Endothelial cell of umbilical vein (primary cell): ENCODE measurements at regions not wholly inside any gene's neighbourhood (a gene's known extent, or its start where the extent isn't known, plus 50 kb on each side); places are given as distances from the start of the nearest gene placed in this dataset.

Source experiments
- BruUV-seq: library from RNA; stranded (reverse); fragments of 400-500 nt; replicated peaks from 2 replicates; lab custom pipeline; 2021; lab: Mats Ljungman, UMichigan
- CTCF ChIA-PET: fragments of 300-600, 350-600 bp; sonication (Branson Sonifier 250); formaldehyde crosslinking; loops from one replicate; lab custom pipeline; 2021; ENCODE audit warnings: antibody characterized with exemption, inconsistent platforms; lab: Charles Lee
- POLR2A ChIA-PET: fragments of 300-600, 350-600 bp; sonication (Branson Sonifier 250); formaldehyde crosslinking; loops from one replicate; lab custom pipeline; 2021; ENCODE audit warnings: antibody characterized with exemption, inconsistent platforms; lab: Charles Lee
- DNase-seq: peaks from one replicate; pipeline ENCODE4 v3.0.0-alpha.2; 2011; ENCODE audit warnings: low read depth, low spot score
- FAIRE-seq: peaks from 2 replicates; lab custom pipeline; 2011; peaks lifted over from hg19 to GRCh38; lab: Jason Lieb, UNC
- H2AFZ ChIP-seq: 2 replicates; pipeline ENCODE4 v1.6.0; 2012; ENCODE audit warnings: low read depth, low read length, control low read depth, inconsistent platforms
- H3K27ac ChIP-seq: 2 replicates; pipeline ENCODE4 v1.5.1; 2011; ENCODE audit warnings: low read depth, mild to moderate bottlenecking, control low read depth, low read length, moderate library complexity; ENCODE audit not compliant: insufficient read depth
- H3K27me3 ChIP-seq, 2 experiments: 2 replicates each; pipeline versions ENCODE4 v1.6.0 to v1.6.1; 2011; ENCODE audit warnings: low read length in 2 of 2, mixed read lengths in 1 of 2; ENCODE audit not compliant: control insufficient read depth in 2 of 2, insufficient read depth in 2 of 2
- H3K36me3 ChIP-seq, 2 experiments: 2 replicates in 1 of 2; 3 replicates in 1 of 2; pipeline ENCODE4 v1.5.1; 2011; ENCODE audit warnings: low read length in 2 of 2, mild to moderate bottlenecking in 1 of 2, moderate library complexity in 1 of 2; ENCODE audit not compliant: control insufficient read depth in 2 of 2, insufficient read depth in 2 of 2; ENCODE audit errors: extremely low read depth in 1 of 2
- H3K4me1 ChIP-seq: 3 replicates; pipeline ENCODE4 v1.5.1; 2011; ENCODE audit warnings: mild to moderate bottlenecking, low read length; ENCODE audit not compliant: control insufficient read depth, insufficient read depth; ENCODE audit errors: extremely low read depth
- H3K4me2 ChIP-seq: 2 replicates; pipeline ENCODE4 v1.6.1; 2011; ENCODE audit warnings: low read length, control low read depth, mixed read lengths; ENCODE audit not compliant: insufficient read depth
- H3K4me3 ChIP-seq, 3 experiments: fragments of 200-600 bp in 1 of 3; sonication (generic), shearing (Covaris generic) in 1 of 3; replicated peaks in 1 of 3; 2 replicates each; pipeline ENCODE4 v1.5.1; 2011 to 2016; ENCODE audit warnings: control low read depth in 3 of 3, low read length in 3 of 3, mild to moderate bottlenecking in 2 of 3, inconsistent platforms in 1 of 3, low read depth in 1 of 3, moderate library complexity in 1 of 3; ENCODE audit not compliant: insufficient read depth in 1 of 3
- H3K79me2 ChIP-seq: 2 replicates; pipeline ENCODE4 v1.6.0; 2012; ENCODE audit warnings: low read length, inconsistent platforms; ENCODE audit not compliant: control insufficient read depth, insufficient read depth
- H3K9ac ChIP-seq: replicated peaks from 2 replicates; pipeline ENCODE3; 2011; ENCODE audit warnings: low read length, control low read depth; ENCODE audit not compliant: insufficient read depth; ENCODE audit errors: extremely low read depth
- H3K9me1 ChIP-seq: replicated peaks from 3 replicates; pipeline ENCODE4 v1.6.0; 2011; ENCODE audit warnings: mild to moderate bottlenecking, low read length; ENCODE audit not compliant: control insufficient read depth, insufficient read depth; ENCODE audit errors: extremely low read depth
- H3K9me3 ChIP-seq: replicated peaks from 2 replicates; pipeline ENCODE4 v1.5.1; 2012; ENCODE audit warnings: low read length, inconsistent platforms; ENCODE audit not compliant: control insufficient read depth, insufficient read depth
- H4K20me1 ChIP-seq: replicated peaks from 2 replicates; pipeline ENCODE3; 2011; ENCODE audit warnings: mild to moderate bottlenecking, low read length; ENCODE audit not compliant: control insufficient read depth, insufficient read depth; ENCODE audit errors: extremely low read depth
- EZH2 ChIP-seq: IDR thresholded peaks from 2 replicates; pipeline ENCODE4 v1.6.1; 2012; ENCODE audit warnings: borderline replicate concordance, low read depth, mild to moderate bottlenecking, moderate library complexity, low read length, inconsistent platforms; ENCODE audit not compliant: severe bottlenecking
- FOS ChIP-seq: IDR thresholded peaks from 2 replicates; pipeline ENCODE4 v1.6.1; 2011; ENCODE audit warnings: mild to moderate bottlenecking, low read length, moderate library complexity, borderline replicate concordance; ENCODE audit not compliant: insufficient read depth
- JUN ChIP-seq: IDR thresholded peaks from 2 replicates; pipeline ENCODE4 v1.6.1; 2011; ENCODE audit warnings: borderline replicate concordance, low read depth; ENCODE audit not compliant: insufficient read length, insufficient read depth
- MYC ChIP-seq: IDR thresholded peaks from one replicate; pipeline ENCODE4 v1.6.1; 2011; ENCODE audit warnings: mild to moderate bottlenecking, low read depth, low read length
- POLR2AphosphoS5 ChIP-seq: IDR thresholded peaks from 2 replicates; pipeline ENCODE4 v1.6.1; 2012; ENCODE audit warnings: low read depth, mild to moderate bottlenecking, control low read depth, low read length, moderate library complexity; ENCODE audit not compliant: insufficient read depth
- dilution Hi-C: fragments of 300-500 bp; cut with MboI; formaldehyde crosslinking; loops from one replicate; pipeline ENCODE4 v1.15.0; 2019; ENCODE audit warnings: low sequenced_read_pairs; ENCODE audit not compliant: extremely low pct_ligation_motif_present
- intact Hi-C: fragments of 100-400 bp; cut with micrococcal nuclease; formaldehyde crosslinking; loops from one replicate; pipeline ENCODE4 v1.10.0; 2022
- TF ChIP-seq, protein P1 (sequence below): IDR thresholded peaks from 2 replicates; pipeline ENCODE4 v1.6.1; 2011; ENCODE audit not compliant: insufficient read depth, insufficient read length
- TF ChIP-seq, protein P2 (sequence below), 2 donors: IDR thresholded peaks; 1 replicate in 1 of 2; 2 replicates in 1 of 2; pipeline ENCODE4 v1.5.1; 2011; ENCODE audit warnings: low read length in 2 of 2, mild to moderate bottlenecking in 2 of 2, moderate library complexity in 2 of 2, control low read depth in 1 of 2, inconsistent platforms in 1 of 2, low read depth in 1 of 2; ENCODE audit not compliant: insufficient read depth in 1 of 2; ENCODE audit errors: extremely low read depth in 1 of 2

DNA sequence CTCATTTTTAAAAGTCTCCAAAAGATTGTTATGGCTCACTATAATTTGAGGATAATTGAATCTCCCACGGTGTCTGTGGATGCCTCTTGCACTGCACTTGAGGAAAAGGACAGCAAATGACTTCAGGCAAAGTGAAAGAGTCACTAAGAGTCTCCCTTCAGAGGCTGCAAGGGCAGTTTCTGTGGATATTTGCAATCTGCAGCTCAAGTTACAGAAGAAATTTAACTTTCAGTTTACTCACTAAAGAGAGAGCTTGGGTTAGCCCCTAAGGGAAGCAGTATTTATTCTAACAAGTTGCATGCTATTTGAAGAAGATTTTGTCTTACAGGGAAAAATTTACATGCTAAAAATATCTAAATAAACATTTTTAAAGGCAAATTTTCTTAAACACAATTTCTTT is 912.0 kb upstream of the TENM3 start:
- FAIRE-seq: no peak
- no peak for DNase-seq
- Histone ChIP-seq H3K27ac (no peak overlapping the region), H3K9ac (no peak overlapping the region), H3K27me3 (no peaks in the 10 kb centered on the region), H3K4me2 (no peak overlapping the region), H3K9me3 (peaks cover 13% of the 10 kb centered on the region), H2AFZ (no peak overlapping the region), H3K4me3 (no peak overlapping the region), H3K4me1 (no peaks in the 10 kb centered on the region), H3K9me1 (no peaks in the 10 kb centered on the region), H4K20me1 (no peaks in the 10 kb centered on the region), H3K36me3 (no peaks in the 10 kb centered on the region), H3K79me2 (no peaks in the 10 kb centered on the region)
- CTCF ChIA-PET: no interaction called here
- intact Hi-C loops: no loop called here
- dilution Hi-C loops: no loop called here
- BruUV-seq: no TSS peak
- POLR2A ChIA-PET: no interaction called here
- TF ChIP-seq, protein P1, sequence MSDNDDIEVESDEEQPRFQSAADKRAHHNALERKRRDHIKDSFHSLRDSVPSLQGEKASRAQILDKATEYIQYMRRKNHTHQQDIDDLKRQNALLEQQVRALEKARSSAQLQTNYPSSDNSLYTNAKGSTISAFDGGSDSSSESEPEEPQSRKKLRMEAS: no peak
- TF ChIP-seq, protein P2, sequence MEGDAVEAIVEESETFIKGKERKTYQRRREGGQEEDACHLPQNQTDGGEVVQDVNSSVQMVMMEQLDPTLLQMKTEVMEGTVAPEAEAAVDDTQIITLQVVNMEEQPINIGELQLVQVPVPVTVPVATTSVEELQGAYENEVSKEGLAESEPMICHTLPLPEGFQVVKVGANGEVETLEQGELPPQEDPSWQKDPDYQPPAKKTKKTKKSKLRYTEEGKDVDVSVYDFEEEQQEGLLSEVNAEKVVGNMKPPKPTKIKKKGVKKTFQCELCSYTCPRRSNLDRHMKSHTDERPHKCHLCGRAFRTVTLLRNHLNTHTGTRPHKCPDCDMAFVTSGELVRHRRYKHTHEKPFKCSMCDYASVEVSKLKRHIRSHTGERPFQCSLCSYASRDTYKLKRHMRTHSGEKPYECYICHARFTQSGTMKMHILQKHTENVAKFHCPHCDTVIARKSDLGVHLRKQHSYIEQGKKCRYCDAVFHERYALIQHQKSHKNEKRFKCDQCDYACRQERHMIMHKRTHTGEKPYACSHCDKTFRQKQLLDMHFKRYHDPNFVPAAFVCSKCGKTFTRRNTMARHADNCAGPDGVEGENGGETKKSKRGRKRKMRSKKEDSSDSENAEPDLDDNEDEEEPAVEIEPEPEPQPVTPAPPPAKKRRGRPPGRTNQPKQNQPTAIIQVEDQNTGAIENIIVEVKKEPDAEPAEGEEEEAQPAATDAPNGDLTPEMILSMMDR (IDR thresholded peaks at IDR 0.05; ENCODE audit: extremely low read depth in 1 of 2, insufficient read depth in 1 of 2, low read depth in 1 of 2, low read length in 2 of 2): no peak
- TF ChIP-seq FOS (no peak), EZH2 (no peak), POLR2AphosphoS5 (no peak), JUN (no peak), MYC (no peak)
